PC-9 (cell line): ENCODE measurements at regions not wholly inside any gene's neighbourhood (a gene's known extent, or its start where the extent isn't known, plus 50 kb on each side); places are given as distances from the start of the nearest gene placed in this dataset.

Experiments used
- BruUV-seq: library from RNA; stranded (reverse); fragments of 400-500 nt; replicated peaks from 2 replicates; lab custom pipeline; 2021; lab: Mats Ljungman, UMichigan
- CTCF ChIA-PET: fragments of 300-600 bp; sonication (Branson Sonifier 250); formaldehyde crosslinking; loops from one replicate; lab custom pipeline; 2022; ENCODE audit warnings: antibody characterized with exemption; lab: Charles Lee
- POLR2A ChIA-PET: fragments of 300-600 bp; sonication (Branson Sonifier 250); formaldehyde crosslinking; loops from one replicate; lab custom pipeline; 2022; ENCODE audit warnings: antibody characterized with exemption; ENCODE audit not compliant: unreplicated experiment; lab: Charles Lee
- DNase-seq, 2 experiments: peaks; one replicate each; pipeline versions ENCODE4 v3.0.0 to v3.0.0-alpha.2; 2015 to 2022; ENCODE audit warnings: mixed read lengths in 1 of 2
- H2AFZ ChIP-seq: fragments of 200-600 bp; sonication (generic); 2 replicates; pipeline ENCODE4 v1.8.1; 2017; ENCODE audit warnings: antibody characterized with exemption
- H3F3A ChIP-seq: fragments of 200-600 bp; sonication (generic); 2 replicates; pipeline ENCODE4 v1.8.1; 2017; ENCODE audit warnings: antibody characterized with exemption, mild to moderate bottlenecking, low read depth; ENCODE audit not compliant: insufficient read depth
- H3K27ac ChIP-seq: fragments of 200-600 bp; sonication (generic); 2 replicates; pipeline ENCODE4 v1.6.1; 2016; ENCODE audit warnings: mixed run types
- H3K27me3 ChIP-seq: fragments of 200-600 bp; sonication (generic); 2 replicates; pipeline ENCODE4 v1.6.1; 2016; ENCODE audit warnings: low read depth, mixed run types; ENCODE audit not compliant: insufficient read depth
- H3K36me3 ChIP-seq: fragments of 200-600 bp; sonication (generic); 2 replicates; pipeline ENCODE4 v1.6.1; 2016; ENCODE audit warnings: low read depth, mixed run types
- H3K4me1 ChIP-seq: fragments of 200-600 bp; sonication (generic); replicated peaks from 2 replicates; pipeline ENCODE4 v1.6.1; 2016; ENCODE audit warnings: mixed run types; ENCODE audit not compliant: insufficient read depth
- H3K4me2 ChIP-seq: fragments of 200-600 bp; sonication (generic); 2 replicates; pipeline ENCODE4 v1.6.1; 2017; ENCODE audit warnings: mixed run types
- H3K4me3 ChIP-seq: fragments of 200-600 bp; sonication (generic); 2 replicates; pipeline ENCODE4 v1.6.1; 2016; ENCODE audit warnings: mixed run types
- H3K79me2 ChIP-seq: fragments of 200-600 bp; sonication (generic); 2 replicates; pipeline ENCODE4 v1.6.1; 2017; ENCODE audit warnings: low read depth, mixed run types
- H3K9me2 ChIP-seq: fragments of 200-600 bp; sonication (generic); 2 replicates; pipeline ENCODE4 v1.8.1; 2017; ENCODE audit warnings: mild to moderate bottlenecking; ENCODE audit not compliant: insufficient read depth
- H3K9me3 ChIP-seq: fragments of 200-600 bp; sonication (generic); 2 replicates; pipeline ENCODE4 v1.8.1; 2016; ENCODE audit warnings: low read depth; ENCODE audit not compliant: insufficient read depth
- H4K20me1 ChIP-seq: fragments of 200-600 bp; sonication (generic); 2 replicates; pipeline ENCODE4 v1.8.1; 2017; ENCODE audit not compliant: insufficient read depth
- EZH2 ChIP-seq: fragments of 200-600 bp; sonication (generic); IDR thresholded peaks from 2 replicates; pipeline ENCODE4 v1.8.0; 2017; ENCODE audit warnings: antibody characterized with exemption, low read depth
- intact Hi-C: fragments of 100-400 bp; cut with micrococcal nuclease; formaldehyde crosslinking; loops from one replicate; pipeline ENCODE4 v1.10.0; 2022; ENCODE audit not compliant: unreplicated experiment
- TF ChIP-seq, protein P1 (sequence below): fragments of 200-600 bp; sonication (generic); conservative IDR thresholded peaks from 2 replicates; pipeline ENCODE4 v1.6.1; 2017; ENCODE audit warnings: mixed run types, antibody characterized with exemption, mild to moderate bottlenecking, moderate library complexity

GRCh38 chr4:163915896-163916295 is 421.4 kb downstream of the TMA16 start:
- no peak overlapping the region for H2AFZ ChIP-seq
- no peaks in the 10 kb centered on the region for H3F3A ChIP-seq
- no peaks in the 10 kb centered on the region for H3K9me3 ChIP-seq
- no peaks in the 10 kb centered on the region for H3K9me2 ChIP-seq
- TF ChIP-seq EZH2 = no peak
- TF ChIP-seq, protein P1, sequence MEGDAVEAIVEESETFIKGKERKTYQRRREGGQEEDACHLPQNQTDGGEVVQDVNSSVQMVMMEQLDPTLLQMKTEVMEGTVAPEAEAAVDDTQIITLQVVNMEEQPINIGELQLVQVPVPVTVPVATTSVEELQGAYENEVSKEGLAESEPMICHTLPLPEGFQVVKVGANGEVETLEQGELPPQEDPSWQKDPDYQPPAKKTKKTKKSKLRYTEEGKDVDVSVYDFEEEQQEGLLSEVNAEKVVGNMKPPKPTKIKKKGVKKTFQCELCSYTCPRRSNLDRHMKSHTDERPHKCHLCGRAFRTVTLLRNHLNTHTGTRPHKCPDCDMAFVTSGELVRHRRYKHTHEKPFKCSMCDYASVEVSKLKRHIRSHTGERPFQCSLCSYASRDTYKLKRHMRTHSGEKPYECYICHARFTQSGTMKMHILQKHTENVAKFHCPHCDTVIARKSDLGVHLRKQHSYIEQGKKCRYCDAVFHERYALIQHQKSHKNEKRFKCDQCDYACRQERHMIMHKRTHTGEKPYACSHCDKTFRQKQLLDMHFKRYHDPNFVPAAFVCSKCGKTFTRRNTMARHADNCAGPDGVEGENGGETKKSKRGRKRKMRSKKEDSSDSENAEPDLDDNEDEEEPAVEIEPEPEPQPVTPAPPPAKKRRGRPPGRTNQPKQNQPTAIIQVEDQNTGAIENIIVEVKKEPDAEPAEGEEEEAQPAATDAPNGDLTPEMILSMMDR = no peak
- intact Hi-C loops = no loop called here
- ChIA-PET CTCF (no interaction called here), POLR2A (no interaction called here)
- no peaks in the 10 kb centered on the region for H4K20me1 ChIP-seq
- H3K4me2 ChIP-seq = no peak overlapping the region
- H3K4me1 ChIP-seq = no peaks in the 10 kb centered on the region
- BruUV-seq = no TSS peak
- no peaks in the 10 kb centered on the region for H3K79me2 ChIP-seq
- no peak overlapping the region for H3K4me3 ChIP-seq
- no peak overlapping the region for H3K27ac ChIP-seq
- no peaks in the 10 kb centered on the region for H3K27me3 ChIP-seq
- no peak for DNase-seq
- no peaks in the 10 kb centered on the region for H3K36me3 ChIP-seq

- Histone ChIP-seq H3K4me1 (no peaks in the 10 kb centered on the region), H3K36me3 (no peaks in the 10 kb centered on the region), H3K79me2 (no peaks in the 10 kb centered on the region), H3K4me3 (no peak overlapping the region), H3K27ac (no peak overlapping the region), H3K27me3 (no peaks in the 10 kb centered on the region), H2AFZ (no peak overlapping the region), H3K9me3 (no peaks in the 10 kb centered on the region), H3K9me2 (no peaks in the 10 kb centered on the region), H3K4me2 (no peak overlapping the region), H4K20me1 (no peaks in the 10 kb centered on the region), H3F3A (no peaks in the 10 kb centered on the region)
- CTCF ChIA-PET = no interaction called here
- BruUV-seq = no TSS peak
- POLR2A ChIA-PET = no interaction called here
- intact Hi-C loops = no loop called here
- no peak for TF ChIP-seq EZH2
- DNase-seq = no peak
Measured at GRCh38 chr4:163920426-163920825, 425.9 kb downstream of the TMA16 start.

DNA sequence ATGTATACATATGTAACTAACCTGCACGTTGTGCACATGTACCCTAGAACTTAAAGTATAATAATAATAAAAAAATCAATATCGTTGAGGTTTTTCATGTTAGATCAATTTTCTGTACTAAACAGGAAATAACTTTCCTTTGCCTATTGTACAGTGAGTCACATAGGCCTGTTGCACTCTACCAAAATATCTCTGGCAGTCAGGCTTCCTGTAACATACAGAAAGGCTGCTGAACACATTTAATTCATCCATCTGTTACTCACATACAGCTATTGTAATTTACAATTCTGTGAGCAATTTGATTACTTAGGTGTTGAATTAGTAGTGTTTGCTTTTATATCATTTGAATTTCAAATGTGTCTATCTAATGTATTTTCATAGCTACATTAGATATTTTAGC is 427.8 kb downstream of the TMA16 start:
- Histone ChIP-seq H3K4me2 (no peak overlapping the region), H3K79me2 (no peaks in the 10 kb centered on the region), H3K4me1 (no peaks in the 10 kb centered on the region), H3K9me3 (no peaks in the 10 kb centered on the region), H4K20me1 (no peaks in the 10 kb centered on the region), H3F3A (no peaks in the 10 kb centered on the region), H2AFZ (no peak overlapping the region), H3K27me3 (no peaks in the 10 kb centered on the region), H3K27ac (no peak overlapping the region), H3K9me2 (no peaks in the 10 kb centered on the region), H3K4me3 (no peak overlapping the region), H3K36me3 (no peaks in the 10 kb centered on the region)
- DNase-seq = no peak
- BruUV-seq = no TSS peak
- ChIA-PET CTCF (no interaction called here), POLR2A (no interaction called here)
- intact Hi-C loops = no loop called here
- no peak for TF ChIP-seq EZH2
- TF ChIP-seq, protein P1 = no peak

DNA sequence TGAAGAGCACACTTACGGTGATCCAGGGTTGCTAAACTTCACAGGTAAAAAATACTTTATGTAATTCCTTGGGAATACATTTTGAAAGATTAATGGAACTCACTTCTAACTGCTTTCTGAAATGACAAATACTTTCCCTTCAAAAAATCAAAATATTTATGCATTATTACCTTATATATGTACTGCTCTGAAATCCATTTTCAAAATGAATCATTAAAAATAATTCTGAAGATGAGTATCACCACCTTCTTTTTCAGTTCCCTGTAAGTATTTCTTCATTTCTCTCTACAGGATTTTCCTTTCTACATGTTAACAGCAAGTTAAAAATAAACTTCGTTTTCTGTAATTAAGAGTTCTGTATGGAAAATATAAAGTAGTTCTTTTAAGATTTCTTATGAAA is 428.6 kb downstream of the TMA16 start:
- Histone ChIP-seq H3K9me3 (no peaks in the 10 kb centered on the region), H3K36me3 (no peaks in the 10 kb centered on the region), H3K27ac (no peak overlapping the region), H3K4me1 (no peaks in the 10 kb centered on the region), H2AFZ (no peak overlapping the region), H3K4me2 (no peak overlapping the region), H3F3A (no peaks in the 10 kb centered on the region), H3K79me2 (no peaks in the 10 kb centered on the region), H3K27me3 (no peaks in the 10 kb centered on the region), H4K20me1 (no peaks in the 10 kb centered on the region), H3K9me2 (no peaks in the 10 kb centered on the region), H3K4me3 (no peak overlapping the region)
- intact Hi-C loops = no loop called here
- no TSS peak for BruUV-seq
- ChIA-PET POLR2A (no interaction called here), CTCF (no interaction called here)
- TF ChIP-seq, protein P1 = no peak
- no peak for TF ChIP-seq EZH2
- no peak for DNase-seq
